Liver (tissue), 3 donors: ENCODE measurements at regions not wholly inside any gene's neighbourhood (a gene's known extent, or its start where the extent isn't known, plus 50 kb on each side); places are given as distances from the start of the nearest gene placed in this dataset.

Source experiments
- ATF3 ChIP-seq: IDR thresholded peaks from 2 replicates; pipeline ENCODE4 v1.6.1; 2016; ENCODE audit warnings: antibody characterized with exemption
- CTCF ChIP-seq: fragments of 150-350 bp; IDR thresholded peaks from 2 replicates; pipeline ENCODE4 v1.5.1; 2017; ENCODE audit warnings: improper control_type of control experiment, low read depth, low read length; ENCODE audit not compliant: missing input control
- REST ChIP-seq: IDR thresholded peaks from 2 replicates; pipeline ENCODE4 v1.6.1; 2016; ENCODE audit warnings: antibody characterized with exemption, mild to moderate bottlenecking
- RXRA ChIP-seq, 2 donors: IDR thresholded peaks; 2 replicates each; pipeline ENCODE4 v1.6.1; 2017 to 2018; ENCODE audit warnings: antibody characterized with exemption in 2 of 2, mild to moderate bottlenecking in 1 of 2
- SP1 ChIP-seq: IDR thresholded peaks from 2 replicates; pipeline ENCODE4 v1.6.1; 2018; ENCODE audit warnings: antibody characterized with exemption, mild to moderate bottlenecking
- TAF1 ChIP-seq: conservative IDR thresholded peaks from 2 replicates; pipeline ENCODE4 v1.6.1; 2016; ENCODE audit warnings: antibody characterized with exemption, mild to moderate bottlenecking
- YY1 ChIP-seq: IDR thresholded peaks from 2 replicates; pipeline ENCODE4 v1.6.1; 2016; ENCODE audit warnings: antibody characterized with exemption, mild to moderate bottlenecking
- donor health status: healthy.
- donor health status: healthy.

DNA sequence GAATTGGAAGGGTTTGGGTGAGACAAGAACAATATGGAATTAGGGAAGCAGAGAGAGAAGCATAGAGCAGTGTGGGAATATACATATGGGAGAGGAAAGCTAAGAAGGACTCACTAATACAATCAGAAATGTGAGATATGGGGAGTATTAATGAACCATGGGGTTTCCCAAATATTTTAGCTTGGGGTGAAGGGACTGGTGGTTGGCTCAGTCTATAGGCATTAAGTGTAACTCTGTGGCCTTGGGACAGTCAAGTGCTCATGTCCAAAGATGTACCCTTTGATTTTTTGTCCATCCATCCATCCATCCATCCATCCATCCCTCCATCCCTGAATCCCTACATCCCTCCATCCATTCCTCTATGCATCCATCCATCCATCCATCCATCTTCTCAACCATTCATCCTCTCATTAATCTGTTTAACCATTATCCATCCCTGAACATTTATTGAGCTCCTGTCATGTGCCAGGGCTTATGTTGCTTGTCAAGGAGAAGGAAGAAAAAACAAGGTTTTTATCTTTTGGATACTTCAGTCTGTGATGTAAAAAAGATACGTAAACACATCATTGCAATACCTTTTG lies 263.4 kb upstream of the CHD6 start:
- TF ChIP-seq RXRA (IDR thresholded peaks at IDR 0.05) (no peak), CTCF (no peak), TAF1 (no peak), ATF3 (no peak), SP1 (no peak), YY1 (no peak), REST (no peak)
